HL-60 (cell line): ENCODE measurements at regions not wholly inside any gene's neighbourhood (a gene's known extent, or its start where the extent isn't known, plus 50 kb on each side); places are given as distances from the start of the nearest gene placed in this dataset.
"Not testable (repeated sequence)": the region's sequence is repeated elsewhere in the genome, so short reads cannot be mapped to it uniquely, and the experiment has no call there.

Source experiments
- POLR2AphosphoS5 ChIP-seq: IDR thresholded peaks from 2 replicates; pipeline ENCODE4 v1.6.1; 2012; ENCODE audit warnings: low read depth
- TF ChIP-seq, protein P1 (sequence below): IDR thresholded peaks from one replicate; pipeline ENCODE4 v1.5.1; 2011; ENCODE audit warnings: low read length, control low read depth, inconsistent platforms; ENCODE audit not compliant: insufficient read depth

DNA sequence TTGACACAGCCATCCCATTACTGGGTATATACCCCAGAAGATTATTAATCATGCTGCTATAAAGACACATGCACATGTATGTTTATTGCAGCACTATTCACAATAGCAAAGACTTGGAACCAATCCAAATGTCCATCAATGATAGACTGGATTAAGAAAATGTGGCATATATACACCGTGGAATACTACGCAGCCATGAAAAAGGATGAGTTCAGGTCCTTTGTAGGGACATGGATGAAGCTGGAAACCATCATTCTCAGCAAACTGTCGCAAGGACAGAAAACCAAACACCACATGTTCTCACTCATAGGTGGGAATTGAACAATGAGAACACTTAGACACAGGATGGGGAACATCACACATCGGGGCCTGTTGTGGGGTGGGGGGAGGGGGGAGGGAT is 165.9 kb downstream of the SMARCA1 start:
- TF ChIP-seq POLR2AphosphoS5 = not testable (repeated sequence)
- TF ChIP-seq, protein P1, sequence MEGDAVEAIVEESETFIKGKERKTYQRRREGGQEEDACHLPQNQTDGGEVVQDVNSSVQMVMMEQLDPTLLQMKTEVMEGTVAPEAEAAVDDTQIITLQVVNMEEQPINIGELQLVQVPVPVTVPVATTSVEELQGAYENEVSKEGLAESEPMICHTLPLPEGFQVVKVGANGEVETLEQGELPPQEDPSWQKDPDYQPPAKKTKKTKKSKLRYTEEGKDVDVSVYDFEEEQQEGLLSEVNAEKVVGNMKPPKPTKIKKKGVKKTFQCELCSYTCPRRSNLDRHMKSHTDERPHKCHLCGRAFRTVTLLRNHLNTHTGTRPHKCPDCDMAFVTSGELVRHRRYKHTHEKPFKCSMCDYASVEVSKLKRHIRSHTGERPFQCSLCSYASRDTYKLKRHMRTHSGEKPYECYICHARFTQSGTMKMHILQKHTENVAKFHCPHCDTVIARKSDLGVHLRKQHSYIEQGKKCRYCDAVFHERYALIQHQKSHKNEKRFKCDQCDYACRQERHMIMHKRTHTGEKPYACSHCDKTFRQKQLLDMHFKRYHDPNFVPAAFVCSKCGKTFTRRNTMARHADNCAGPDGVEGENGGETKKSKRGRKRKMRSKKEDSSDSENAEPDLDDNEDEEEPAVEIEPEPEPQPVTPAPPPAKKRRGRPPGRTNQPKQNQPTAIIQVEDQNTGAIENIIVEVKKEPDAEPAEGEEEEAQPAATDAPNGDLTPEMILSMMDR = not testable (repeated sequence)
